GM21825 (cell line): ENCODE measurements at regions not wholly inside any gene's neighbourhood (a gene's known extent, or its start where the extent isn't known, plus 50 kb on each side); places are given as distances from the start of the nearest gene placed in this dataset.
"Not testable (repeated sequence)": the region's sequence is repeated elsewhere in the genome, so short reads cannot be mapped to it uniquely, and the experiment has no call there.

Experiments
- ATAC-seq: cut with Tn5 transposase; IDR thresholded peaks from one replicate; pipeline ENCODE4 v1.9.1; 2021; ENCODE audit warnings: mild to moderate bottlenecking, moderate library complexity; ENCODE audit not compliant: unreplicated experiment

DNA sequence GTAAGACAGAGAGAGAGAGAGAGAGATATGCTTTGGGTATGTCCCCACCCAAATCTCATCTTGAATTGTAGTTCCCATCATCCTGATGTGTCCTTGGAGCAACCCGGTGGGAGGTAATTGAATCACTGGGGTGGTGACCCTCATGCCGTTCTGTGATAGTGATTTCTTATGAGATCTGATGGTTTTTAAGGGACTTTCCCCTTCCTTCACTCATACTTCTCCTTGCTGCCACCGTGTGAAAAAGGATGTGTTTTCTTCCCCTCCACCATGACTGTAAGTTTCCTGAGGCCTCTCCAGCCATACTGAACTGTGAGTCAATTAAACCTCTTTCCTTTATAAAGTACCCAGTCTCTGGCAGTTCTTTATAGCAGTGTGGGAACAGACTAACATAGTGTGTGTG lies 60.3 kb downstream of the EOMES start:
- ATAC-seq = no peak

DNA sequence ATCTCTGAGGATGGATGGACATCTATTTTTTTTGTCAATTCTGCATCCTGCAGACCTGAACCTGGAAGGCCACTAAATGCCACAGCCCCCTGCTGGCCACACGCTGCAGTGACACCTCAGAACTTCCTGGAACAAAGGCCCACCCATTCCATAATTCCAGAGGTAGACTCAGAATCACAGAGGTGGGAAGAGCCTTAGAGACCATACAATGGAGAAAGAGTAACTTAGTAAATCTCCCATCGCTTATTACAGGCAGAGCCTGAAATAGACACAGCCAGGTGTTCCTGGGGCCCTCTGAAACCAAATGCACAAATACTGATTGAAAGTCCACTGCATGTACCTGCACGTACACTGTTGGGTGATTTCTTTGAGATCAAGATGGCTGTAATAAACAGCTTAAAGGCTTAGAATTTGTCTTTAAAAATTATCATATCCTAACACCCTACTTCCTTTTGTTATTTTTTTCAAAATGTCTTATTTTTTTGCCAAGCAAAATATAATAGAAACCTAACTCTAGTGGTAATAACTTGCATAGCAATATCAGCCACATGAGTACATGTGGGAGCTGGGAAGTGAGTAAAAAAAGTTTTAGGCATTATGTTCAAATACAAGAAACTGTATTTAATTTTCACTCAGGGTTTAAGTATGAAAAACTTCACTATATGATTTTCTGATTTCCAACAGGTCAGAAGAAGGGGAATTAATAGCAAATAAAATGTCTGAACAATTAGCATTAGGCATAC lies 62.7 kb downstream of the EOMES start:
- ATAC-seq = no peak

DNA sequence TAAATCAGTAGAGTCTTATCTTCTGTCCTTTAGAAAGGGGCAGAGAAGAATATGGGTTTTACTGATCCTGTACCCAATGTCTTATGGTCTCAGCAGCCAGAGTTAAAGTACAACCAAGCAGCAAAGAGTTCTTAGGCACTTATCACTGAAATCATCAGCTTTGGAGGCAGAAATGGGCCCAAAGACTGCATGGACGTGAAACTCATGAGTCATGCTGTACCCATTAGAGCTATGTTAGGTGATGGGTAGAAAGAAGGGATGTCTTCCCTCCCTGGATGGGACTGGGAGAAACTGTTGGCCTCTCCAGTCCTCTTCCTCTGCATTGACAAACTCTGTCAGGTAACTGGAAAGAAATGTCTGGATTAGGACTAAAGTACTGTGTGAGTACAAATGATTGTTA lies 63.4 kb downstream of the EOMES start:
- ATAC-seq = no peak

DNA sequence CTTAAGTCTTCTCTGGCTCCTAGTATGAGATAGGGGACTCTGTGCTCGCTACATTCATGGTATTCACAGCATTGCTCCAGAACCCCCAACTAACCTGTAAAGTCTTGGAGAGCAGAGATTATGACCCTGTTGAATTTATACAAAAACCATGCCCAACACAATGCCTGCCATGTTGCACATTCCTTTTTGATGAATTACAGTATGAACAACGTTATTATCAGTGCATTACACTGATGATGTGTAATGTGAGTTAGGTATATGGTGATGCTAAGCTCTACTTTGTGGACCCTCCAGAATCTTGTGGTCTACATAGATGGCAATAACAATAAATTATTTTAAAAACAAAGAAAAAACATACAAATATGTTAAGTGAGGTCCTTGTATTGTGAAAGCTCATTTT lies 64.3 kb downstream of the EOMES start:
- ATAC-seq = no peak

DNA sequence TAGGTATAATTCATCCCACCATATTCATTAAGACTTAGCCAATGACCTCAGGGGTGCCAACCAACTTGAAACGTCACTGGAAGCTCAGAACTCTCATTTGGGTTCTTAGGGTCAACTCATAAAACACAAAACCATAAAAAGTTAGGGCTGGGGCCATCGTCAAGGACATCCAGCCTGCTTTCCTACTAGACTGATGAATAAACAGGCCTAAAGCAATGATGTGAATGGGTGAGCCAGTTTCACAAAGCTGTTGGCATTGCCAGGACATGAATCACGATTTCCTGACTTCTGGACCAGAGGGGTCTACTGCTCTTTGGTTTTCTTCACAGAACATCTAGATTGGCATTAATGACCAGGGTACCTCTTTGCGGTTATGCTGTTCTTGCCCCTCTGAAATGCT lies 64.7 kb downstream of the EOMES start:
- ATAC-seq = no peak

DNA sequence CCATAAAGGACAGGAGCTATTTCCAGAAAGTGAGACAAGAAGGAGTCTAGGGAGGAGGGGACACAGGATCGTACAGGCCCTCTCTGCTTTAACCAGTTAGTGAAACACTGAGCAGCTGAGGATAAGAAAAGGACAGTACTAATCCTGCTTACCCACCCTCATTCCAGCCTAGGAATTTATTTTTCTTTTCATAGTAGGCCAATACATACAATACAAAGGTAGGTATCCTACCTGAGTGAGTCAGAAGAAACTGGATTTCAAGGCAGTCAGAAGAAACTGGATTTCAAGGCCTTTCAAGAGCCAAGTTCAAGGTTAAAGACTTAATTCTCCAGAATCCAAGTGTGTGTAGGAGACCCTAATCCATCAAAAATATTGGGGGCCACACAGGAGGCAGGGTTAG lies 65.3 kb downstream of the EOMES start:
- ATAC-seq = no peak

DNA sequence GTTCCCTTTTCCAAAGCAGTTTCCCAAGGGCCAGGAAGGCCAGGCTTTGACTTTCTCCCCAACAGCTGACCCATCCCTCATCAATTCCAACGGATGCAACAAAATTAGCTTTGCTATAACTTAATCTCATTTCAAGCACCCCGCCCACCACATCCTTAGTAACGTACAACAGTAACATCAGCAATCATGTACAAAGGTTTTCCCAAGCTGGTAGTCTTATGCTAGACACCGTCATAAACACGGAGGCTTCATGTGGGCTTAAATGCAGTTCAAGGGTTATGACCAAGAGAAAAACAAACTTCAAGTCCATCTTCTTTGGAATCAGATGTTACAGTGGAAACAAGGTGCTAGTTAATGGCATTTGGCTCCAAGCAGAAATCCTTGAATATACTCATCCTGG lies 66.6 kb downstream of the EOMES start:
- ATAC-seq = no peak

DNA sequence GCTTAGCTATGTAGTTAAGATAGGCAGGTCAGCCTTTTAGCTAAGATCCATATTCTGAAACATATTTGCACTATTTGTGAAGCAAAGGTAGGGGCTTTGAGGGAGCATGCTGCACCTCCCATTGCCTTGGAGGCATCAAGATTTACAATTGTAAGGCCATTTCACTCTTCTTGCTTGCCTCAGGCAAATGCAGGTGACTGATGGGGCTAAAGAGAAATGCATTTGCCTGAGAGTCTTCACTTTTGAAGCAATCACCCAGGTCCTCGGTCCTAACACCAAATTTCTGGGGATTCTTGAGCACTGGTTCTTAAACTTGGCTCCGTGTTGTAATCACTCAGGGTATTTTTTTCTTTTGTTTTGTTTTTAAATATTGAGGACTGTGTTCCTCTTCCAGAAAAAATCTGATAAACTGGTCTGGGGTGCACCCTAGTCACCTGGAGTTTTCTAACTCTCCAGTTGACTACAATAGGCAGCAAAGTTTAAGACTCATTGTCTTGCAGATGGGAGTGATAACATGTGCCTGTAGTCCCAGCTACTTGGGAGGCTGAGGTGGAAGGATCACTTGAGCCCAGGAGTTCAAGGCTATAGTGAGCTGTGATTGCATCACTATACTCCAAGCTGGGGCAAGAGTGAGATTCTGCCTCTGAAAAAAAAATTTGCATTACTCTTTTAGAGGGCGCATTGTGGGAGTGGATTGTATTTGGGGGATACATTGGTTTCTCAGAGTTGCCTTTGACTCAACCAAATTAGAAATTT lies 68.1 kb downstream of the EOMES start:
- ATAC-seq = no peak

DNA sequence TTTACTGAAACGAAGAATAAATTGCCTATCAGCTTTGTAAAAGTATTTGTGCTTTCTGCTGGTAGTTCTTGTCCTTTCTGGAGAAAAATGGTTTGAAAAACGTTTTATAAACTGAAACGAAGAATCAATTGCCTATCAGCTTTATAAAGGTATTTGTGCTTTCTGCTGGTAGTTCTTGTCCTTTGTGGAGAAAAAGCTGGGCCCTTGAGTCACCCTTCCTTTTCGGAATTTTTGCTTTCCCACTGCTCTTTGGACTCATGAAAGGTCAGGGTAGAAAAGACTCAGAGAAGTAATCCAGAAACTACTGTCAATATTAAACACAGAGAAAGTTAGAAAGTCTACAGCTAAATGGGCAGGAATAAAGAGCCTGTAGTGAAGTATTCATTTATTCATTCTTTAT lies 72.8 kb downstream of the EOMES start:
- no peak for ATAC-seq

DNA sequence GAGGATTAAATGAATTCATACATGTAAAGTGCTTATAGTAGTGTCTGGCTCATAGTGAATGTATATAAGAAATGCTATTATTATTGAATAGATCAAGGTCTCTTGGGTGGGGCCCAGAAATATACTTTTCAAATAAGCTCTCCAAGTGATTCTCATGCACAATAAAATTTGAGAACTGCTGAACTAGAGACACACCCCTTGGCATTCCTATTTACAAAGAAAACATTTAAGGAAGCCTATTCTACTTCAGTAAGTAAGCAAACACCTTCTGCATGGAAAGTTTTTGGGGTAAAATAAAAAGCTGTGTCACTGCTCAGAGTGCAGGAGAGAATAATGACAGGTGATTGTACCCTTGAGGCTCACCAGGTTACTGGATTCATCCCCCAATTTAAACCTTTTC lies 75.2 kb downstream of the EOMES start:
- ATAC-seq = no peak

DNA sequence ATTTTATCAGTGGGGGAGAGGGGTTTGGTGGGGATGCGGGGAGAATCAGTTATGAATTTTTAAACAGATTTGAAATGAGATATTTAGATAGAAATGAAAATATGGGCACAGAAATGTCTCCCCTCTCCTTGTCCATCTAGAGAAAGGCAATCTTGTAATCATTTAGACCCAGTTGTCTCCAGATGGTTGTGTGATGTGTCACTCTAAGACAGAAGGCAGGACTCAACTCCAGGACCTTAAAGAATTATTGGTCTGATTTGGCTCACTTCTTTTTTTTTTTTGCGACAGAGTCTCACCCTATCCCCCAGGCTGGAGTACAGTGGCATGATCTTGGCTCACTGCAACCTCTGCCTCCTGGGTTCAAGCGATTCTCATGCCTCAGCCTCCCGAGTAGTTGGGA lies 77.2 kb downstream of the EOMES start:
- ATAC-seq = no peak

DNA sequence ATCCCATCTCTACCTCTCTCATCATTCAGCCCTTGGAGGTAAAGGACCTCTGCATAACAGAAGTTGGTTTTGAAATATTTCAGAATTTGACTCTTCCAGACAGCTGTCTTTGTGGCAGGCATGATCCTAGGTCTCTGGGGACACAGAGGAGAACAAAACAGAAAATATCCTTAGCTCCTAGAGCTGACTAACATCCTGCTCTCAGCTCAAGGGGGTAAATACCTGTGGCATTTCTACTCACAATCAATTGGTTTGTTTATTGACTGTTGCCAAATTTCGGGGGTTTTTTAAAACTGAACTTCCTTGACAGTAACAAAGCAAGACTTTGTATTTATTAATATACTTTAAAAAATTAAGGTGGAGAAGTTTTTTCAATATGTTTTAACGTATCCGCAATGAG lies 78.8 kb downstream of the EOMES start:
- ATAC-seq = no peak

DNA sequence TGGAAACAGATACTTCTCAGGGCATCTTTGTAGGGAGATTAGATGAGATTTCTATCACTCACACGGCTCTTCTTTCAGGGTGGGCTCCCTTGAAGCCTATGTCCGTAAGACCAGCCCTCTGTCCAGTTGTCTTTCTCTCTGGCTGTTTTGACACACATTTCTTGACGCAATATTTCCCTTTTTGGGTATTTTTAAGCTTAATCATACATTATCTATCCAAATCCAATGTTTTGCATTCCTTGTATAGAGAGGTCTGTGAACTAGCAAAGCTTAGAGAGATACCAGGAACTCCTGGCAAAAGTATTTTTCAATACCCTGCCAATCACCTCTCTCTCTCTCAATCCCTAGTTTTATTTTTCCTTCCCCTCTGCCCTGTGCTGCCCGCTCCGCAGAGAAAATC lies 79.3 kb downstream of the EOMES start:
- no peak for ATAC-seq

DNA sequence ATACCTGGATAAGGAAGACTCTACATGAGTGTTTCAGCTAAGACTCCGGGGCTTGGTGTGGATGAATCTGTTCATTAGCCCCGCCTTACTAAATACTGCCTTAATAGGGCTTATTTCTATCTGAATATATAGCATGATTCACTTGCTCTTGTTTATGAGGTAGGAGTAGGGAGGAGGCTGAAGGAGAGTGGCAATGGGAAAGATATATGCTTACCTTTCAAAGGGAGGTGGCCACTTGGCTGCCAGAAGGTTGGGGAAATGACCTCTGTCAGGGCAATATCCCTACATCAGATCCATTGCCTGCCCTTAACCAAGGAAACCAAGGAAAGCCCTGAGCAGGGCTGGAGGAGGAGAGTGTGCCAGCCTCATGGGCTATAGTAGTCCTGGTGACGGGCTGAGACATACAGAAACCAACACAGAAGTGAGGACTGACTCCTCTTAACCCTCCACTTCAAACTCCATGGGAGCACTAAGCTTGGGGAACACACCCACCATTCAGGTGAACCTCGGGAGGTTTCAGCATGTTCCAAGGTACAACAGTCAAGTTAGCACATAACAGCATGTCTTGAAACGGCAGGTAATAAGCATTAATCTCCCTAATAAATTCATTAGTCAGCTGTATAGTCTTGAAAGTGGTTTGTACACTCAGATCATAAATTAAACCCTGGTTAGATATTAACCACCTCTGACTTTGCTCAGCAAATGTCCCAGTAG lies 80.1 kb downstream of the EOMES start:
- ATAC-seq = no peak

DNA sequence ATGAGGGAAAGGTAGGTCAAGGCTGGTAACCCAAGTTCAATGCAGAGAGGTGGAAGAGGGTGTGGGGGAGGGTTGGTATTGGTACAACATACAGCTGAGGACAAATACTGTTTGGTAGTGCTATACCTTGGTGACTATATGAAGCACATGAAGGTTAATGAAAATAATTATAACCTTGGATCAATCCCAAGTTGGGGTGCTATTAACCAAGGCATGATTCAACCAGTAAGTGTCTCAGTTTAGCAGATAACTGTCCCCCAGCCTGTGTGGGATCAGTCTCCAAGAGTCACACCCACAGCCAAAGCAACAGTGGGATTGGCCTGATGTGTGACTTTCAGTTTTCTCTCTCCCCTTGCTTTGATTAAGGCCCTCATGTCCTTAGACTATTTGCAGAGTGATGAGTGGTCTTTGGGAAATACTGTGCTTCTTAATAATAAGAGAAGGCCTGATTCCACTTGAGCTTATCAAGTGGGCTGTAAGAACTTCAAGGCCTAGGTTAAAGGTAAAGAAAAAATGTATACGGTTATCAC lies 80.8 kb downstream of the EOMES start:
- no peak for ATAC-seq

DNA sequence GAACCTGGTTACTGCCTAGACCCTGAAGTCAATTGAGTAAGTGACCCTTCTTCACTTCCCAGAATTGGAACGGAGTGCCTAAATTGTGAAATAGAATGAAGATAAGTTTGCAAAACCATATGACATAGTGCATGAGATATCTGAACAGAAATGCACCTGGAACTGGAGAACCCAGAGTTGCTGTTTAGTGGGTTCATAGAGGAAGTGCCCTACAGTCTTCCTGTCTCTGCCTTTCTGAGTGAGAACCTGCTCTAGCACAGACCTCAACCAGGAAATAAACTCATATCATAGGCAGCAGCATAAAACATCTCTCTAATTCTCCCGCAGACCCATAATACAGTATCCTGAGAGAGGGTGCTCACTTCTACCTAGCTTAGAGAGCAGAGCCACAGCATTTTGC lies 82.9 kb downstream of the EOMES start:
- ATAC-seq = no peak

DNA sequence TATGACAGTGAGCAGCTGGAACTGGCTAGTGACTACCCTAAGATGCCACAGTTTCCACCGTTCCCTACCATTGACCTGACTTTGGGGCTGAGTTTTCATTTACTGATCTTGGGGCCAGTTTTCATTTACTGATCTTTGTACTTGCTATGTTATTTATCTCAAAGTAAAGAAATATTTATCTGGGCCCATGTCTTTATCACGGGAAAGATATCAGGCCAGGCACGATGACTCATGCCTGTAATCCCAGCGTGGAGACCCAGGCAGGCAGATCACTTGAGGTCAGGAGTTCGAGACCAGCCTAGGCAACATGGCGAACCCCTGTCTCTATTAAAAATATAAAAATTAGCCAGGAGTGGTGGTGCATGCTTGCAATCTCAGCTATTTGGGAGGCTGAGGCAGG lies 83.5 kb downstream of the EOMES start:
- ATAC-seq = no peak

DNA sequence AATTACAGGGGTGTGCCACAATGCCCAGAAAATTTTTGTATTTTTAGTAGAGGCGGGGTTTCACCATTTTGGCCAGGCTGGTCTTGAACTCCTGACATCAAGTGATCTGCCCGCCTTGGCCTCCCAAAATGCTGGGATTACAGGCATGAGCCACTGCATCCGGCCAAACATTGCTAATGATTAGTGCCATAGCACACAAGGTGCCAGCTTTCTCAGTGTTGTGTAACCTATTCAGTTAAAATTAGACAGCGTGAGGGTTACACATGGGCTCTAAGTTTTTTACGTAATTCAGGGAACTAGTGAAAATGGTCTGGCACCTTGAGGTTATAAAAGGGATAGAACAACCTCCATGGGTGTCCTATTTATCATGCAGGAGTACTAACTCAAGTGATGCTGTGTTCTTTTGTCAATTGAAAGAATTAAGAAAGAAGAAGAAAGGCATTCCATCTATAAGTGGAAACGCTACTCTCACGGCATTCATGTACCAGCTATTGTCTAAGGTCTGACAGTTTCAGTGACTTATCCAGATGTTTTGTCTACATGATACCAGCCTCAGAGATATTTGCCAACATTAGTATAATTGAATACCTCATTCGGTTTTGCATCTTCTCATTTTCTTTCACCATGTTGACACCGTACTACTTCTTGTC lies 84.7 kb downstream of the EOMES start:
- ATAC-seq = no peak

DNA sequence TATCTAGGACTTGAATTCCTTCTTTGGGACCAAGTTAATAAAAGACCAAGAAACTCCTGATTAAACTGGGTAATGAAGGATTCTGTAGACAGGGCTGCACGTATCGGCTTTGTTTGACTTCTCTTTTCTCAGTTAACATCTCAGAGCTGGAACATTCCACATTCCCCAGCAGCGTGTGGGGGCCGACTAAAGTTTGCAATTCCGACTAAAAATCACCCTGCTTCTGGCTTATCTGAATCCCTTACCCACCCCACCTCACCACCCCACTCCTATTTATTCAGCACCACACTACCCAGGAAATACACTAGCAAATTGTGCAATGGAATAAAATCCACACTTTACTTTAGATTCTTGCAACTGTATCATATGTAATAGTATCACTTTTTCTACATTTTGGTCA lies 87.1 kb downstream of the EOMES start:
- ATAC-seq = not testable (repeated sequence)

DNA sequence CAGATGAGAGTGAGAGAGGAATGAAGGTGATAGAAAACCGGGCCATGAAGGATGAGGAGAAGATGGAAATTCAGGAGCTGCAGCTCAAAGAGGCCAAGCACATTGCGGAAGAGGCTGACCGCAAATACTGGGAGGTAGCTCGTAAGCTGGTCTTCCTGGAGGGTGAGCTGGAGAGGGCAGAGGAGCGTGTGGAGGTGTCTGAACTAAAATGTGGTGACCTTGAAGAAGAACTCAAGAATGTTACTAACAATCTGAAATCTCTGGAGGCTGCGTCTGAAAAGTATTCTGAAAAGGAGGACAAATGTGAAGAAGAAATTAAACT lies 88.9 kb downstream of the EOMES start:
- ATAC-seq = peak; percentile 20

DNA sequence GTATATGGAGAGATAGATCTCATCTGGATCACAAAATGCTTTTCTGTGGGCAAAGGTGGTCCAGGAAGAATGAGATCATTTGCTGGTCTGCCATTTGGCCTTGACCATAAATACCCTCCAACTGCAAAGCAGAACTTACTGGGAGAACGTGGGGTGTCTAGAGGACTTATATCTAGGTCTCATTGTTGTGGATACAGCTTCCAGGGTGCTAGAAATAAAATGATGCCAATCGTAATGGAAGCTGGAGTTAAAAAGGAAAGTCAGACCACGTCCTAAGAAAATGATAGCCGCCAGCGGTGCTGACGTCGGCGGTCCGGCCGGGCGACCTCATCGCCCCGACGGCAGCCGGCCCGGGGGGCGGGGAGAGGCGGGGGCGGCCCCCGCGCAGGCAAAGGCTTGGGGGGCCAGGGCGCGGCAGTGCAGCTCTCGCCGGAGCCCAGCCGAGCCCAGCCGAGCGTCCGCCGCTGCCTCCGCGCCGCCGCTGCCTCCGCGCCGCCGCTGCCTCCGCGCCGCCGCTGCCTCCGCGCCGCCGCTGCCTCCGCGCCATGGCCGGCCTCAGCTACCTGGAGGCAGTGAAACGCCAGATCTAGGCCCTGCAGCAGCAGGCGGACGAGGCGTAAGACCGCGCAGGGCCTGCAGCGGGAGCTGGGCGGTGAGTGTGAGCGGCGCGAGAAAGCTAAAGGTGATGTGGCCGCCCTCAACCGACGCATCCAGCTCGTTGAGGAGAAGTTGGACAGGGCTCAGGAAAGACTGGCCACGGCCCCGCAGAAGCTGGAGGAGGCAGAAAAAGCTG lies 89.5 kb downstream of the EOMES start:
- ATAC-seq = peak; percentile 88
